HG02870 (cell line): ENCODE measurements at regions not wholly inside any gene's neighbourhood (a gene's known extent, or its start where the extent isn't known, plus 50 kb on each side); places are given as distances from the start of the nearest gene placed in this dataset.
"Not testable (repeated sequence)": the region's sequence is repeated elsewhere in the genome, so short reads cannot be mapped to it uniquely, and the experiment has no call there.

ENCODE experiments used
- ATAC-seq: cut with Tn5 transposase; IDR thresholded peaks from one replicate; pipeline ENCODE4 v1.9.1; 2021; ENCODE audit warnings: mild to moderate bottlenecking, moderate library complexity; ENCODE audit not compliant: unreplicated experiment

DNA sequence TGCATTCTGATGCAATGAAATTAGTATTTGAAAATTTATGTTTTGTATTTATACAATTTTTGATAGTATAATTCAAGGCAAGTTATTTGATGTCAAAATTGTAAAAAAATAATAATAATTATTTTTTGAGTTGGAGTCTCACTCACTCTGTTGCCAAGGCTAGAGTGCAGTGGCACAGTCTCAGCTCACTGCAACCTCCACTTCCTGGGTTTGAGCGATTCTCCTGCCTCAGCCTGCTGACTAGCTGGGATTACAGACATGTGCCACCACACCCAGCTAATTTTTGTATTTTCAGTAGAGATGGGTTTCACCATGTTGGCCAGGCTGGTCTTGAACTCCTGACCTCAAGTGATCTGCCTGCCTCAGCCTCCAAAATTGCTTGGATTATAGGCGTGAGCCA, 342.4 kb upstream of the ARPP21 start:
- not testable (repeated sequence) for ATAC-seq

GRCh38 chr3:35305406-35305805, 333.9 kb upstream of the ARPP21 start:
- ATAC-seq = no peak

DNA sequence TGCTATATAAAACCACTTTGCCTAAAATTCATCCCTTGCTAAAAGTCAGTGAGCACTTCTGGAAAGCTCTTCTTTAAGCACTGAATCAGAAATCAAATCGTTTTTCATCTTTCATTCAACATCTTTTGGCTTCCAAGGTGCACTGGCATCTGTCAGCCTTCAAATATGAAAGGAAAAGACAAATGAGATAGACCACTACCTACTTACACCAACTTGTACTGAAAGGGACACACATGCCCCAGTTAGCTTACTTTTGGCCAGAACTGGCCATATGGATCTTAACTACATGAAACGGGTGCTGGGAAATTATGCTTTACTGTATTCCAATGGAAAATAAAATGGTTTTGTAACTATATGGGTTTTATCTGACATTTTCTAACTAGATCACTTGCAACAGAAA, 332.0 kb upstream of the ARPP21 start:
- ATAC-seq = no peak

DNA sequence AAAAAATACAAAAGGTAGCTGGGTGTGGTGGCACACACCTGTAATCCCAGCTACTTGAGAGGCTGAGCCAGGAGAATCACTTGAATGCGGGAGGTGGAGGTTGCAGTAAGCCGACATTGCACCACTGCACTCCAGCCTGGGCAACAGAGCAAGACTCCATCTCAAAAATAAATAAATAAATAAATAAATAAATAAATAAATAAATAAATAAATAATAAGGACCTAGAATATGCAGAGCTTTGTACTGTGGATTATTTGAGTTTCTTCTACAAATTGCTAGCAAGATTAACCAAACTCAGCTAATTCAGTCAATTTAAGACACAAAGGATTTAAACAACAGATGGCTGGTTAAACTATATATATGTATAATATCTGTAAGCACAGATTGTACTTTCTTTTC, 322.5 kb upstream of the ARPP21 start:
- ATAC-seq = not testable (repeated sequence)

- no peak for ATAC-seq
These were observed 318.5 kb upstream of the ARPP21 start for GRCh38 chr3:35320646-35321407.

DNA sequence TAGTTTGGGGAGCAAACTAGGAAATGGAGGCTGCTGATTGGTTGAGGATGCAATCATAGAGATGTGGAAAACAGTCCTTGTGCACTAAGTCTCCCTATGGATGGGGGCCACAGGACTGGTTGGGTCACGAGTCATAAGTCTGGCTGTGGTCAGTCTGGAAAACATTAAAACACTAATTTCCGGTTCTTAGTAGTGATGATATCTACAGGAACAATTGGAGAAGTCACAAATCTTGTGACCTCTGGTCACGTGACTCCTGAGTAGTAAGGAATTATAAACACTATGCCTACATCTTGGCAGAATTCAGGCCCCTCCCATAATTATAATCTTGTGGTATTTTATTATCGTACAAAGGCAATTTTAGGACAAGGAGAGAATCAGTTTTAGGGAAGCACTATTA, 317.3 kb upstream of the ARPP21 start:
- no peak for ATAC-seq

DNA sequence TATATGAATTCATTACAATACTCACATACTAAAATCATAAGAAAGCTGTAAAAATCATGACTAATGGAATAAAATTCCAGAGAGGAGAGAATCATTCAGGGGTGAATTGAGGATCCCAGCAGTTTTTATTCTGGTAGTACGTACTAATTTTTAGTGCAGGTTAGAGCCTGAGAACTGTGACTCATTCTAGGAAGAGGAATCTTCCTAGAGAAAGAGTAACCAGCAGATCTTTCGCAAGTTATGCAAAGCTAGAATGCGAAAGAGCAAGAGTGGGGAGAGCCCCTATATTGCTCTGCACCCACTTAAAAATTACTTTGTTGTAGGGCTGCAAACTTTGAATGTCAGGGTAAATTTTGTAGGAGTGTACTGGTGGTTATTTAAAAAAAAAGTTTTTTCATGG, 303.6 kb upstream of the ARPP21 start:
- ATAC-seq = no peak

DNA sequence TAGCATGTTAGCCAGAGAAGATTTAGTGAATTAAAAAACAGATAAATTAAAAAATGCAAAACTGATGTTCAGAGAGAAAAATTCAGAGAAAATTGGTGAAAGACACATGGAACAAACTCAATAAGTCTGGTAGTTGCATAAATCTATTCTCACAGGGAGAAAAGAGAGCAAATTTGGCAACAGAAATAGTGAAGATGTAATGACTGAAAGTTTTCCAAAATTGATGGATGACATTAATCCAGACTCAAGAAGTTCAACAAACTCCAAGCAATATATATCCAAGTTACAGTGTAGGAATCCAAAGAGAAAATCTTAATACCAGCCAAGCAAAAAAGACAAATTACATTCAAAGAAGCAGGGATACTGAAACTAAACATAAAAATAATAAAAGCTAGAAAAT, 302.7 kb upstream of the ARPP21 start:
- ATAC-seq = no peak

GRCh38 chr3:35338186-35338585, 301.1 kb upstream of the ARPP21 start:
- no peak for ATAC-seq

DNA sequence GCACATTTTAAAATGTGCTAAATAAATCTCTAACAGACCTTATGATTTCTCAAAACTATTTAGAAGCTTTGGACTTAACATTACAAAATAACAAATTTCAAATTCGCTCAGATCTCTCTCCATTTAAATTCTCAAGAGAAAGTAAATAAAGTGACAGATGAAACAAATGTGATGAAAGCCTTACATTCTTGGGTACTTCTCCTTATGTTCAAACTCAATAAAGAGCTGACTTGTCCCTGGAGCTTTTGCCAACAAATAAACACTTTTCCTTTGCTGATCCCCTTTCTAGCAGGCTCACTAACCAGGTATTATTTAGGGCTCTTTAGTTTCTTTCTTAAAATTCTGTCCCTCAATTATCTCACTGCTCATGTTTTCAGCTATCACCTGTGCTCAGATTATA, 259.1 kb upstream of the ARPP21 start:
- no peak for ATAC-seq

DNA sequence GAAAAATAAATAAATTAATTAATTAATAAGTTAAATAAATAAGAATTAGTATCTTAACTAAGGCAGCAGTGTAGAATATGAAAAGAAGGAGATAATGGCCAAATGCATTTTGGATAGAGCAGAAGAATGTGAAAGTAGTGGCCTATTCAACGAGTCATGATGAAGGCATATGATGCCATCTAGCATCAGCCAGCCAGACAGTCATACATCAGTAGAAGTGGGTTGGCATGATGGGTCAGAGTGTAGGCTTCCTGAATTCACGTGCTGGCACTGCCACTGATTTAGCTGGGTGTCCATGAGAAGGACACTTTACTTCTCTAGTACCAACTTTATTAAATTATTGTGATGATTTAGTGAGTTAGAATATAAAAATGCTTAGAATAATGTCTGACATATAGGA, 256.1 kb upstream of the ARPP21 start:
- no peak for ATAC-seq

DNA sequence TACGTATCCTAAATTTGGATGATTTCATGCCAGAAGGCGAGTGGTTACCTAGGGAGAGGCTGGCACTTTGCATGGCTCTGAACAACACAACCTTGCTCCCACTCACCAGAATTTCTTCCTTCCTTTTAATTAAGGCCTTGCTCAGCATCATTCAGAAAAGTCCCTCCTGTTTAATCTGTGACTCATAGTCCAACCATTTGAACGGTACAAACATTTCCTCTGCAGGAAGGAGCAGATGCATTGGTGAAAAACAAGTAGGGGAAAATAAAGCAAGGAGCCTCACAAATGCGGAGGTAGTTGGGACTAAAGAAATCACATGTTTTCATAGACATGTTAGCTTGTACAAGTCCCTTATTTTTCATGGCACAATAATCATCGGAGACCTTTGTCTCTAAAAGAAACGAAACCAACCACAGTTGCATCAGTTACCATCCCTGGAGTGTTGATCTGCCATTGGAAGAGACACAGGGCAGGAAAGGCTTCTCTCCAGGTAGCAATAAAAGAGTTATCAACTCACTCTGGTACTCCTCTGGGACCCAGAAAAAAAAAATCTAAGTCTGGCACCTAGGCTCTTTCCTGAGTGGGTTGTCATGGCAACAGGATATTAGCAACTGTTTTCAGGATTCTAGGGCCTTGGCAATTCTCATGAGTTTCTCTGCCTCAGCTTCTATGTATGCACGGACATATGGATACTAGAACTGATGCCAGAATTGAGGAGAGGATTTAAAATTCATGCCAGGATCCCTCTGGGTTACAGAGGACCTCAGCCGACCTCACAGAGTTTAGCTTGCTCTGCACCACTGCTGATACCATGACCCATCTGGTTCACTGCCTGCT, 255.4 kb upstream of the ARPP21 start:
- ATAC-seq = no peak

GRCh38 chr3:35385271-35385670, 254.1 kb upstream of the ARPP21 start:
- no peak for ATAC-seq

DNA sequence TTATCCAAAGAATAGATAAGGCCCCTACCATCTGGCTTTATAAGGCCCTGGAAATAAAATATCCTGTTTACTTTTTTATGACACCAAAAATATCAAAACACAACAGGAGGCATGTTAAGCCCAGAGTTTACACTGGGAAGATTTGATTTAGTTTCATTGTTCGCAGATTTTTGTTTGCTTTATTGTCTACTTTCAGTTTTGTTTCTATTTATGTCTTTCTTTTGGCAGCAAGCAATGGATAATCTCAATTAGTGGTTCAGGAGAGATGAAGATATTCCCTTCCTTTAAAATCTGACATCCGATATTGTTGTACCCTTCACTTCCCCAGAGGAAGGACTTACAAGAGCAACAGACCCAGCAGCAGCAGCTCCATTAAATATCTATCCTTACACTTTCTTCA, 249.4 kb upstream of the ARPP21 start:
- ATAC-seq = no peak

DNA sequence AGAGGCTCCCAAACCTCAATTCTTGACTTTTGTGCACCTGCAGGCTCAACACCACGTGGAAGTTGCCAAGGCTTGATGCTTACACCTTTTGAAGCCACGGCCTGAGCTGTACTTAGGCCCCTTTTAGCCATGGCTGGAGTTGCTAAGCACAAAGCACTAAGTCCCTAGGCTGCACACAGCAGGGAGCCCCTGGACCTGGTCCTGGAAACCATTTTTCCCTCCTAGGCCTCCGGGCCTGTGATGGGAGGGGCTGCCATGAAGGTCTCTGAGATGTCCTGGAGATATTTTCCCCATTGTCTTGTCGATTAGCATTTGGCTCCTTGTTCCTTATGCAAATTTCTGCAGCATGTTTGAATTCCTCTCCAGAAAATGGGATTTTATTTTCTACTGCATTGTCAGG, 247.1 kb upstream of the ARPP21 start:
- no peak for ATAC-seq

- no peak for ATAC-seq
These were observed 245.2 kb upstream of the ARPP21 start for GRCh38 chr3:35393901-35394799.

GRCh38 chr3:35394905-35395304, 244.4 kb upstream of the ARPP21 start:
- ATAC-seq = no peak

DNA sequence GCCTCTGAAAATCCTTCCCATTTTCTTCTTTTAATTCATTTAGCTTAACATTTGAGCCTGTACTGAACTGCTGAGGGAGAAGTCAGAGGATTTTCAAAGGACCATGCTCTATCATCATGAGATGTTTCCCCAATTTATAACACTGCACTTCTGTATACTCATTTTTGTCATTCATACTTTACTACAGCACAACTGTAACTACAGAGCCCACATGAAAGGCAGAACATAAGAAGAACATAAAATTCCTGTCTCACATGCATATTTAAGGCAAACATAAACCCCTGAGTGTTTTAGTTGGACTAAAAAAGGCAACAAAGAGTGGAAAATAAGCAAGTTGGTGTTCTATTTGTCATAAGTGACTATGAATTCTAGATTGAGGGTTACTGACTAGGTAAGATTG, 237.7 kb upstream of the ARPP21 start:
- ATAC-seq = no peak

GRCh38 chr3:35404571-35404970, 234.8 kb upstream of the ARPP21 start:
- ATAC-seq = no peak

- ATAC-seq = no peak
These were observed 230.4 kb upstream of the ARPP21 start for GRCh38 chr3:35408882-35409281.

GRCh38 chr3:35409991-35410390, 229.3 kb upstream of the ARPP21 start:
- ATAC-seq = no peak
